ENCODE measurements at regions not wholly inside any gene's neighbourhood (a gene's known extent, or its start where the extent isn't known, plus 50 kb on each side); places are given as distances from the start of the nearest gene placed in this dataset.

DNA sequence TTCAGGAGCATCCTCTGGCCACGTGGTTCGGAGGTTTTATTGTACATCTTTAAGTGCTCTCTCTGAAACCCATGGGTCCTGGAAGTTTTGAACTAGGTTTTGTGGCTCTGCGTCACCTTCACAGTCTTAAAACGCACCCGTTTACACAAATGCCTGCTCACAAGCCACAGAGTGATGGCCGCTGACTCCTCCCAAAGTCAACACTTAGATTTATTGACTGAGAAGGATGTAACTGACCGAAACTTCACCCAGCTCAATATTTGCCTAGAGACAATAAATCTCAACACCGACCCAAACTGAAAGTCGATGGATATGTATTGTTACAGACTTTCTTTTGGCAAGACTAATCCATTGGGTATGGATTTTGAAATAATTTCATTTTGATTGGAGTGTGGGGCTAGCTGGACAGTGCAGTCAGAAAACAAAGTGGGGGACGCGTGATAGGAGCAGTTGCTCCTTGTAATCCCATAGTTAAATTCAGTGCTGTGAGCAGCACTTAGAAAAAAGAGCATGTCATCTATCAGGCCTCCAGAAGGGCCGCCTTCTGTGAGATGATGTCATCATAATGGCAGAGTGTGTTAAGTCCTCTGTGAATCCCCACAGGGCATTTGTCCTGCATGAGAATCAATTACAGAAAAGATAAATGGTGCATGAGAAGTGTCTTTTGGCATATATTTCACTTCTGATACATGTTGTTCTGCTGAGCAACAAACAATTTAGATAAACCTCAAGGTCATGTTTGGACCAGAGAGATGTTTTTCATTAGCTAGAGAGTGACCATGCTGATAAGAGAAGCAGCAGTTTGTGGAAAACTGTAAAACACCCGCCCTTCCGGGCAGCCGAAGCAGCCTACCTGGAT is 183.7 kb downstream of the INO80D start:
- peak; percentile 55 for DNase-seq (ENCODE audit: low read depth)

- no peak for DNase-seq (ENCODE audit: low read depth)
Measured at GRCh38 chr2:205901491-205901890, 184.5 kb downstream of the INO80D start.

DNA sequence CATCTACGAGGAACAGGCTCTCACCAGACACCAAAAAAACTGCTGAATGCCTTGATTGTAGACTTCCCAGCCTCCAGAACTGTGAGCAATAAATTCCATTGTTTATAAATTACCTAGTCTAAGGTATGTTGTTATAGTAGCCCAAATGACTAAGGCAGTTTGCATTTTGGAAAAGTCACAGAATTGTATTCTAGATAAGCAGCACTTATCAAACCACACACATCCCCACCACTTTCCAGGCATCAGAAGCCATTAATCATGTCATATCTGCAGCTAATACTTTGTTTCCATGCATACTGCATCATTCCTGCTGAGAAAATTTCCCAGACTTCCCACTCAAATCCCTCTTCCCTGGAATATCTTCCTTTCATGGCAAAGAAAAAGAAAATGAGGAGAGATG is 187.2 kb downstream of the INO80D start:
- no peak for DNase-seq (ENCODE audit: low read depth)

DNA sequence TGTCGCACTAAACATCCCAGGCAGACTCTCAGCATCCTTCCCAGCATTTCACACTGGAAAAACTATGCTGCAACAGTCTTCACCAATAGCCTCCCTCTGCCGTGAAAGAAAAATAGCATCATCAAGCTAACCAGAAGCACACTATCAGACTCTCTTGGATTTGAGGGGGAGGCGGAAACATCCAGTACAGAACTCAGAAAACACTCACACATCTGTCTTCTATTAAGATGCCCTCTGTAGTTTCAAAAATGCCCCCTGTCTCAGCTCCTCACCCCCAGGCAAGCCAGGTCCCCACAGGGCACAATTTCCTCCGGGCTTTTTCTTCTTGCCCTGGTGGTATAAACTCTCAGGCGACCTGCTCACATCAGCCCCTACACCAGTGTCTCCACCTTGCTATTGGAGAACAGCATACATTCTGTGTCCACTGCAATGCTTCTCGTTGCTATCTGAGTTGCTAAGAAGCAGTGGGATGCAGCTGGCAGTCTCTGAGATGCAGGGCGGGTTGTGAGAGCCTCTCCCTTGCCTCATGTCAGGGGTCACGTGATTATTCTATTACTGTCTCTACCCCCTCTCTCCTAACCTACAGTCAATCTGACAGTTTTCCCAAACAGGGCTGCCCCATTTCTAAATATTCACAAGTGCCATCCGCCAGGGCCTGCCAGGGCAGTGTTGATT is 189.9 kb downstream of the INO80D start:
- no peak for DNase-seq (ENCODE audit: low read depth)

GRCh38 chr2:205892665-205893259 is 193.2 kb downstream of the INO80D start:
- DNase-seq (ENCODE audit: low read depth), result no peak

- peak; percentile 65 for DNase-seq (ENCODE audit: low read depth)
Measured at GRCh38 chr2:205892251-205892655, 193.7 kb downstream of the INO80D start.

GRCh38 chr2:205889114-205889513 is 196.9 kb downstream of the INO80D start:
- peak; percentile 20 for DNase-seq (ENCODE audit: low read depth)

DNA sequence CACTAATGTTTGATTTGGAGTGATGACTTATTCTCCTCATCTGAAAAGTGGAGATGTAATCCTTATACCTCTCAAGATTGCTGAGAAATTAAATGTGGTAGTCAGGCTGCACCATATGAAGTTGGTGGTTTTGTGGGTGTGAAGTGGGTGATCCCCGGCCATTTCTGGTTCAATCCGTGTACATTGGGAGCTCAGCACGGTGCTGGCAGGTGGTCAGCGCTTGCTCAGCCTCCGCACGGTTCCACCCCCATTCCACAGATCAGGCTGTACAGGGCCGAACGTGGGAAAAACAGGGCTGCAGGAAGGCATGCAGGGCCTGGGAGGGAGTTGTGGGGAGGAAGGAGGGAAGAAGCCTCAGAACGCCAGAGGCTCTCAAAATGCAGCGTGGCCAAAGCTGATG is 198.3 kb downstream of the INO80D start:
- DNase-seq (ENCODE audit: low read depth), result no peak

DNA sequence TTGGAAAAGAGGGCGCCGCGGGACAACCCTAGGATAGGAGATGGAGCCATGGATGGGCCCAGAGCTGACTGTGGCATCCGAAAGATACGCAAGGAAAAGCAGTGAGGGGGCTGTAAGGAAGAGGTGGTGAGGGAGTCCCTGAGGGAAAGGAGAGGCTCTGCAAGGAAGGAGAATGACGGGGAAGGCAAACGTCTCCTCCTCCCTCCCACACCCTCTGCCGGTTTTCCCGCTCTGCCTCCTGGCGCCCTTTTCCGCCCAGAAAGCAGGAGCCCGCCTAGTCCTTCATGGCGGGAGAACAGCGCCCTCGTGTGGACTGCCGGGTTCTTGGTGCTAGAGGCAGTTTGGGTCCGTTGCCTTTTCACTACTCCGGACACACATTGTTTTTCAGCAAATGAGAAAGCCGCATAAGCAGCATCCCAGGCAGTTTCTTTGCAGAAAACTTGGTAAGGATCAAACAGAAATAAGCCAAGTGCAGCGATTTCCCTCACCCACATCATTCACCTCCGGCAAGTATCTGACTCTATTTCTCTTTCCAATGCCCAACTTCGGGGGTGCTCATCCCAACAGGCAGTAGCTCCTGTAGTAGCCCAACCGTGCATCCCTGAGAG is 200.4 kb downstream of the INO80D start:
- DNase-seq (ENCODE audit: low read depth), result peak; percentile 76

DNA sequence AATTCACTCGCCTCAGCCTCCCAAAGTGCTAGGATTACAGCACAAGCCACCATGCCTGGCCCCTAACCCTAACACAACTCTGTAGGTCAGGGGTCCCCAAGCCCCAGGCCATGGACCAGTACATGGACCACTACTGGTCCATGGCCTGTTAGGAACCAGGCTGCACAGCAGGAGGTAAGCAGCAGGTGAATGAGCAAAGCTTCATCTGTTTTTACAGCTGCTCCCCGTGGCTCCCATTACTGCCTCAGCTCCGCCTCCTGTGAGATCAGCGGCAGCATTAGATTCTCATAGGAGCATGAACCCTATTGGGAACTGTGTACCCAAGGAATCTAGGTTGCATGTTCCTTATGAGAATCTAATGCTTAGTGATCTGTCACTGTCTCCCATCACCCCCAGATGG is 201.7 kb downstream of the NRP2 start:
- no peak for DNase-seq (ENCODE audit: low read depth)

GRCh38 chr2:205882806-205883425 is 200.6 kb downstream of the NRP2 start:
- DNase-seq (ENCODE audit: low read depth), result no peak

- DNase-seq (ENCODE audit: low read depth), result no peak
Measured at GRCh38 chr2:205880048-205880447, 197.7 kb downstream of the NRP2 start.

DNA sequence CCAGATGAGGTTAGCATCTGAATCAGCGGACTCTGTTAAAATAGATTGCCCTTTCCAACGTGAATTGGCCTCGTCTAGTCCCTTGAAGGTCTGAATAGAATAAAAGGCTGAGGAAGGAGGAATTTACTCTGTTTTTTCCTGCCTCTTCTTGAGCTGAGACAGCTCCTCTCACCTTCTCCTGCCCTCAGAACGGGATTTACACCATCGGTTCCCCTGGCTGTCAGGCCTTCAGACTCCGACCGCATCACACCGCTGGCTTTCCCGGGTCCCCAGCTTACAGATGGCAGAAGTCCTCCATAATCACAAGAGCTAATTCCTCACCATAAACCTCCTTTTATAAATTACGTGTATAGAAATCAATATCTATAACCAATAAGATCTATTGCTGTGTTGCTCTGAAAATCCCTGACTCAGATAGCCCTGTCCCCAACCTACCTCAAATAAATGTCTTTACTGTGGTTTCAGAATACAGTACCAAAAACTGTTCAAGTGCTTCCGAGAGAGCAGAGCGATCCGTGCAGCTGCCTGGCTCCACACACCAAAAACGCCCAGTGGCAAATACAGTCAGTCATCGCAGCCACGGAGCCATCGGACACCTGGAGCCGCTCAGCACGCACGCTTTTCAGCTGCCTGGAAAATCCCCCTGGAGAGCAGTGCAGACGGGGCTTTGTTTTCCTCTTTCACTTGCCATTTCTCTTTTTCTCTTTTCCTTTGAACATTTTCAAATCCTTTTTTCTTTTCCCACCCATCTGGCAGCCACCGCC is 196.9 kb downstream of the NRP2 start:
- DNase-seq (ENCODE audit: low read depth), result peak; percentile 39

DNA sequence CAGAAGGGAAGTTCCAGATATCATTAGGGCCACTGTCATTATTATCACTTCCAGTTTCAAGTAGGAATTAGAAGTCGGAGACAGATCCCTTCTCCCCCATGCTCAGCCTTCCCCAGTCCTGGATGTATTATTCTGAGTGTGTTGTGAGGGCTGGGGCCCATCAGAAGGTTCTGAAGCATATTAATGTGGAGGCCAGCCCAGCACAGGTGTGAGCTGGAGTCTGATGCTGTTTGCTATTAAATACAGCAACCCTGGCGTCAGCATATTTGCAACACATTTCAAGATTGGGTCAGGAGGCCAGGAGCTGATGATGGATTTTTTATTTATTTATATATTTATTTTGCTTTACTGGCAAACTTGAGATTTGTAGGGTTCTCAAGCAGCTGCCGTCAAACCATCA is 195.2 kb downstream of the NRP2 start:
- DNase-seq (ENCODE audit: low read depth), result no peak

DNA sequence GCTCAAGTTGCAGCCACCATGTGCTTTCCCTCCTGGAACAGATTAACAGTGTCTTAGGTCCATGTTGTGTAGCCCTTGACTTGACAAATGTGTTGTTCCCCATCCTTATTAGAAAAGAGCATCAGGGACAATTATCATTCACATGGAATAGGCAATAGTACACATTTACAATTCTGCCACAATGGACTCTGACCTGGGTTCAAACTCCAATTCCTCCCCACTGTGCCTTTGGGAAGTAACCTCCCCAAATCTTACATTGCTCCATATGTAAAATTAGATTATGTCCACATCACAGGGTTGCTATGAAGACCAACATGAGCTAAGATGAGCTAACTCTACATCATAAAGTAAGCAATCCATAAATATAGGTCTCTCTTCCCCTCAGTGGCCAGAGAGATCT is 193.8 kb downstream of the NRP2 start:
- no peak for DNase-seq (ENCODE audit: low read depth)

- no peak for DNase-seq (ENCODE audit: low read depth)
Measured at GRCh38 chr2:205872716-205873115, 190.4 kb downstream of the NRP2 start.

DNA sequence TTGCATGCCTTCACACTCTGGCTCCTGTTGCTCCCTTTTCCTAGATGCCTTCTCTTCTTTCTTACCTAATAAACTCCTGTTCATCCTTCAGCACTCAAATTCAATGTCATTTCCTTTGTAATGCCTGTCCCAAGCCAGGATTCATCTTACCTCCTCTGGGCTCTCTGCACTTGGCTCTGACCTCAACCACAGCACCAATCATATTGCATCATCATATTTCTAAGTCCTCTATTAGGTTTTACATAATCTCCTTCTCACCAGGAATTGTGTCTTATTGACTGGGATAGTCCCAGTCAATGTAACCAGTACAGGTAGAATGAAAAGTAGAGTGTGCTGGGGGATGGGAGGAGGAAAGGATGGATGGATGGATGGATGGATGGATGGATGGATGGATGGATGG is 187.1 kb downstream of the NRP2 start:
- no peak for DNase-seq (ENCODE audit: low read depth)

DNA sequence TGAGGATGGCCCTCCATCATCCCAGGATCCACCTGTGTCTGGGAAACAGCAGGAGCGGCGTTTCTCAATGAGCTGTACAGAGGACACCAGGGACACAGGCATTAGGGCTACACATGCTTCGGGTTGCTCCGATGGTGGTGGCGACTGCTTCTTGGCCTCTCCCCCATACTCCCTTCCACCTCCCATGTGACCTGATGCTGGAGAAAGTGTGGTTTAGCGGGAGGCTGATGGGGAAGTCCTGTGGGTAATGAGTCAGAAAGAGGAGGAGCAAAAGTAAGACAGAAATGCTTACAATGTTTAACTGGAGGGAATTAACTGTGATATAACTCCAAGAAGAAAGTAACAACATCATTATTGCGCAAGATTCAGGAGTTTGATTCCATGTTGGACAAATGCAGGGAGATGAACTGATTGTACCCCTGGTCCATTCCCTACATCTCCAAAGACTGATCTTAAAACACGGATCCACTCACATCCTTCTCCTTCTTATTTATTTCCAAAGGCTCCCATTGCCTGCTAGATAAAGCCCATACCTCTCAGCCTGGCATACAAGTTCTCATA is 186.6 kb downstream of the NRP2 start:
- peak; percentile 92 for DNase-seq (ENCODE audit: low read depth)

- no peak for DNase-seq (ENCODE audit: low read depth)
Measured at GRCh38 chr2:205868053-205868452, 185.8 kb downstream of the NRP2 start.

DNA sequence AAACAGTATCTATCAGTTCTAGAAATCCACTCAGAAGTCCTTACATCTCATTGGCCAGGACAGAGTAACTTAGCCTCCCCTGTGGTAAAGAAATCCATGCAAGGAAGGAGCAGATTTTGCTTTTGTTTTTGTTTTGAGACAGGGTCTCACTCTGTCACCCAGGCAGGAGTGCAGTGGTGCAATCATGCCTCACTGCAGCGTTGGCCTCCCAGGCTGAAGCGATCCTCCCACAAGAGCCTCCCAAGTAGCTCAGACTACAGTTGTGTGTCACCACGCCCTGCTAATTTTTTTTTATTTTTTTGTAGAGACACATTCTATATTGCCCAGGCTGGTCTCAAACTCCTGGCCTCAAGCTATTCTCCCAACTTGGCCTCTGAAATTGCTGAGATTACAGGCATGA is 185.1 kb downstream of the NRP2 start:
- no peak for DNase-seq (ENCODE audit: low read depth)

- DNase-seq (ENCODE audit: low read depth), result peak; percentile 87
Measured at GRCh38 chr2:205865905-205866441, 183.7 kb downstream of the NRP2 start.
